KMS-11 (cell line): ENCODE measurements at regions not wholly inside any gene's neighbourhood (a gene's known extent, or its start where the extent isn't known, plus 50 kb on each side); places are given as distances from the start of the nearest gene placed in this dataset.

Source experiments
- H2AFZ ChIP-seq: fragments of 200-600 bp; sonication (generic); 2 replicates; pipeline ENCODE4 v1.6.1; 2016; ENCODE audit warnings: antibody characterized with exemption, mixed run types, low read depth
- H3K27ac ChIP-seq: fragments of 200-600 bp; sonication (generic); 2 replicates; pipeline ENCODE4 v1.6.1; 2016; ENCODE audit warnings: mild to moderate bottlenecking, mixed run types
- H3K27me3 ChIP-seq: fragments of 200-600 bp; sonication (generic); 2 replicates; pipeline ENCODE4 v1.6.1; 2017; ENCODE audit warnings: mild to moderate bottlenecking, low read depth, mixed run types, moderate library complexity; ENCODE audit not compliant: insufficient read depth
- H3K36me3 ChIP-seq: fragments of 200-600 bp; sonication (generic); 2 replicates; pipeline ENCODE4 v1.6.1; 2017; ENCODE audit warnings: mild to moderate bottlenecking, mixed run types; ENCODE audit not compliant: insufficient read depth
- H3K4me1 ChIP-seq: fragments of 200-600 bp; sonication (generic); 2 replicates; pipeline ENCODE4 v1.6.1; 2016; ENCODE audit warnings: mild to moderate bottlenecking, low read depth, mixed run types; ENCODE audit not compliant: poor library complexity, severe bottlenecking
- H3K4me2 ChIP-seq: fragments of 200-600 bp; sonication (generic); 2 replicates; pipeline ENCODE4 v1.7.0; 2016; ENCODE audit warnings: mild to moderate bottlenecking, mixed run types
- H3K4me3 ChIP-seq: fragments of 200-600 bp; sonication (generic); IDR thresholded peaks from 2 replicates; pipeline ENCODE4 v1.6.1; 2017; ENCODE audit warnings: low read depth, low read length, mixed read lengths; ENCODE audit not compliant: insufficient read depth
- H3K79me2 ChIP-seq: fragments of 200-600 bp; sonication (generic); 2 replicates; pipeline ENCODE4 v1.6.1; 2016; ENCODE audit warnings: low read depth, mixed run types; ENCODE audit not compliant: insufficient read depth
- H3K9ac ChIP-seq: fragments of 200-600 bp; sonication (generic); 2 replicates; pipeline ENCODE4 v1.6.1; 2016; ENCODE audit warnings: mild to moderate bottlenecking, mixed run types
- H4K20me1 ChIP-seq: fragments of 200-600 bp; sonication (generic); 2 replicates; pipeline ENCODE4 v1.6.1; 2016; ENCODE audit warnings: mild to moderate bottlenecking, mixed run types; ENCODE audit not compliant: insufficient read depth
- CTCF ChIP-seq: fragments of 200-600 bp; sonication (generic); conservative IDR thresholded peaks from 2 replicates; pipeline ENCODE4 v1.6.1; 2017; ENCODE audit warnings: low read depth, mild to moderate bottlenecking, antibody characterized with exemption, low read length, moderate library complexity, mixed read lengths

DNA sequence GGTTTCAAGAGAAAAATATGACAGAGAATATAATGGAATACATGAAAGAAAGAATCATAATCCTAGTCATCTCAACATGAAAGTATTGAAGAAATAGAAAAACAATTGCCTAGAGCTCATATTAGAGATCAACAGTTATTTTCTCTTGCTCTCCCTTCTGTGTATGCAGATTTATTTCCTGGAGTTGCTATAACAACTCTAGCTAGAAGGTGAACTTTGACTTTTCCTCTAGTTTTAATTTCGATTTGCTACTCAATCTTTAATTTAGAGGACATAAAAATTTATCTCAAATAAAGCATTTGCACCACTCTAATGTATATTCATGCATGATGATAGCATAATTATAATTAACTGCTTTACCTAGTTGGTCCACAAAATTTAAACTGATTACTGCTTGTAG lies 84.6 kb upstream of the PICALM start:
- H3K4me1 ChIP-seq: peaks cover 47% of the 10 kb centered on the region
- H4K20me1 ChIP-seq: no peaks in the 10 kb centered on the region
- no peak overlapping the region for H3K4me3 ChIP-seq
- no peaks in the 10 kb centered on the region for H3K36me3 ChIP-seq
- TF ChIP-seq CTCF: no peak
- no peak overlapping the region for H2AFZ ChIP-seq
- no peak overlapping the region for H3K27ac ChIP-seq
- no peak overlapping the region for H3K9ac ChIP-seq
- no peak overlapping the region; the same call in 1 of the 2 replicates for H3K4me2 ChIP-seq
- no peaks in the 10 kb centered on the region for H3K79me2 ChIP-seq
- no peaks in the 10 kb centered on the region for H3K27me3 ChIP-seq

DNA sequence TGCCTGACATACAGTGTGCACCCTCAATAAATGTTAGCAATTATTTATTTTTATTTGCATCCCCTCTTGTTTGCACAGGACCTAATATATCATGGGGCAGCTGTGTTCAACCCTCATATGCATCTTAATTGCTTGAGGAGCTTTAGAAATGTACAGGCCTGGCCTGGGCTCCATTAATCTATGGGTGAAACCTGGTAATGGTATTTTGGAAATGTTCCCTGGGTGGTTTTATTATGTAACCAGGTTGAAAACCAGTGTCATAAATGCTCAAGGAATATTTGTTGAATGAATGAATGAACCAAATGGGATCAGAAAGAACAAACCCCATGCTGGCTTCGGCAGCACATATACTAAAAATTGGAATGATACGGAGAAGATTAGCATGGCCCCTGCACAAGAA lies 84.0 kb upstream of the PICALM start:
- H3K4me3 ChIP-seq: no peak overlapping the region
- no peak overlapping the region for H3K27ac ChIP-seq
- peaks cover 47% of the 10 kb centered on the region for H3K4me1 ChIP-seq
- no peak for TF ChIP-seq CTCF
- H3K79me2 ChIP-seq: no peaks in the 10 kb centered on the region
- H3K36me3 ChIP-seq: no peaks in the 10 kb centered on the region
- H3K4me2 ChIP-seq: peak overlapping the region; percentile 61; the same call in 1 of the 2 replicates
- H4K20me1 ChIP-seq: no peaks in the 10 kb centered on the region
- H3K27me3 ChIP-seq: no peaks in the 10 kb centered on the region
- H2AFZ ChIP-seq: no peak overlapping the region
- no peak overlapping the region for H3K9ac ChIP-seq

- Histone ChIP-seq H3K9ac (peak overlapping the region; percentile 5; the same call in 1 of the 2 replicates), H4K20me1 (no peaks in the 10 kb centered on the region), H3K36me3 (no peaks in the 10 kb centered on the region), H2AFZ (peak overlapping the region; percentile 48), H3K27me3 (no peaks in the 10 kb centered on the region), H3K4me1 (peaks cover 47% of the 10 kb centered on the region), H3K79me2 (no peaks in the 10 kb centered on the region), H3K4me3 (no peak overlapping the region), H3K4me2 (peak overlapping the region; percentile 61), H3K27ac (peak overlapping the region; percentile 51)
- no peak for TF ChIP-seq CTCF
Measured at GRCh38 chr11:86152006-86152862, 83.3 kb upstream of the PICALM start.

DNA sequence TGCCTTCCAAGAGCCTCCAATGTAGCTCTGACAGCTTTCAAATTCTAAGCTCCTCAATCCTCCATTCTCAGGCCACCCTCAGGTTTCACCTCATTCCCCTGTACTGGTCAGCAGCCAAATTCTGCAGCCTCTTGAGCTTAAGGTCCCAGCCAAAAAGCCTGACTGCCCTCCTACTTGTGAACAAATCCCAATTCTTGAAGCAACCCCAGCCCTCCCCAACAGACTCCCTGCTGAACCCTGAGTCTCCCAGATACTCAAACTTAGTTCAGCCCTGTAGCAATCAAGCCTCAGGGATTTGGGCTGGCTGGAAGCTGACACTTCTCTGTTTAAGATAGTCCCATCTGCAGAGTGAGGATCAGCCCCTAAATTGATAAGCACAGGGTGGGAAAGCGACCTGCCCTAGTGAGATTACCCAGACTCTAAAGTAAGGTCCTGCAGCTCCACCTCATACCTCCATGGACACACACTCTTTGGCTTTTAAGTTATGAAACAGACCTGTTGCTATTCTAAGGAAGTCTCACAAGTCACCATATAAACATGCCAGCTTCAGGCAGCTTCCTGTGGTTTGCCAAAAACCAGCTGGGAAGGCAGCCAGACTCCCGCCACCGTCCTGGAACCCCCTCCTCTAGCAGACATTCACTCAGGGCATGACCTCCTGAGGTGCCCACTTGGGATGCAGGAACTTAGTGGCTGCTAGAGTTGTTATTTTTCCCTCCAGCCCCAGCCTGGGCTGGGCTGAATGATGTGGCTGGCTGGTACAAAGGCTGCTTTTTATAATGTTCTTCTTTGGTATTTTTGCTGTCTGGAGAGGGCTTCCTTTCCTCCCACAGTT lies 82.5 kb upstream of the PICALM start:
- H3K4me2 ChIP-seq: peak overlapping the region; percentile 61
- peak overlapping the region; percentile 5; the same call in 1 of the 2 replicates for H3K9ac ChIP-seq
- peak overlapping the region; percentile 48 for H2AFZ ChIP-seq

More for the DNA sequence above, 82.5 kb upstream of the PICALM start:
- Histone ChIP-seq H4K20me1 (no peaks in the 10 kb centered on the region), H3K4me3 (no peak overlapping the region), H3K36me3 (no peaks in the 10 kb centered on the region), H3K27me3 (no peaks in the 10 kb centered on the region), H3K79me2 (no peaks in the 10 kb centered on the region), H3K27ac (peak overlapping the region; percentile 51), H3K4me1 (peaks cover 47% of the 10 kb centered on the region)
- no peak; the same call in 1 of the 2 replicates for TF ChIP-seq CTCF
